ENCODE measurements at regions not wholly inside any gene's neighbourhood (a gene's known extent, or its start where the extent isn't known, plus 50 kb on each side); places are given as distances from the start of the nearest gene placed in this dataset.

- no peak overlapping the region for H3K4me3 ChIP-seq
- intact Hi-C loops (cut with DNase I; ENCODE audit: low total_unique reads): no loop called here
- ATAC-seq (no peak), DNase-seq (no peak)
- no peaks in the 10 kb centered on the region for H3K9me3 ChIP-seq
- no peak overlapping the region for H3K27ac ChIP-seq
- no peak for TF ChIP-seq POLR2A (IDR thresholded peaks at IDR 0.05)
- TF ChIP-seq CTCF (IDR thresholded peaks at IDR 0.05 in 4 of 5, conservative IDR thresholded peaks at IDR 0.05 in 1 of 5): no peak
- no peaks in the 10 kb centered on the region for H3K27me3 ChIP-seq
- no peaks in the 10 kb centered on the region for H3K4me1 ChIP-seq
- in situ Hi-C loops (cut with MboI; ENCODE audit: low sequenced_read_pairs in 4 of 4): no loop called here
- H3K36me3 ChIP-seq: no peaks in the 10 kb centered on the region
Measured at GRCh38 chr6:76706086-76706485, 633.6 kb upstream of the IMPG1 start.

- no peaks in the 10 kb centered on the region for H3K9me3 ChIP-seq
- no peak overlapping the region for H3K27ac ChIP-seq
- TF ChIP-seq POLR2A (IDR thresholded peaks at IDR 0.05) (no peak), CTCF (IDR thresholded peaks at IDR 0.05 in 4 of 5, conservative IDR thresholded peaks at IDR 0.05 in 1 of 5) (no peak)
- ATAC-seq (no peak), DNase-seq (no peak)
- no peaks in the 10 kb centered on the region for H3K4me1 ChIP-seq
- H3K27me3 ChIP-seq: no peaks in the 10 kb centered on the region
- no peaks in the 10 kb centered on the region for H3K36me3 ChIP-seq
- no peak overlapping the region for H3K4me3 ChIP-seq
- in situ Hi-C loops (cut with MboI; ENCODE audit: low sequenced_read_pairs in 4 of 4): no loop called here
- intact Hi-C loops (cut with DNase I; ENCODE audit: low total_unique reads): no loop called here
Measured at GRCh38 chr6:76703786-76704185, 631.3 kb upstream of the IMPG1 start.

GRCh38 chr6:76703285-76703684, 630.8 kb upstream of the IMPG1 start:
- no peaks in the 10 kb centered on the region for H3K27me3 ChIP-seq
- H3K9me3 ChIP-seq: no peaks in the 10 kb centered on the region
- no peak for ATAC-seq
- H3K4me1 ChIP-seq: no peaks in the 10 kb centered on the region
- no peak overlapping the region for H3K27ac ChIP-seq
- H3K36me3 ChIP-seq: no peaks in the 10 kb centered on the region
- TF ChIP-seq POLR2A (IDR thresholded peaks at IDR 0.05): no peak
- no peak for TF ChIP-seq CTCF (IDR thresholded peaks at IDR 0.05 in 4 of 5, conservative IDR thresholded peaks at IDR 0.05 in 1 of 5)
- in situ Hi-C loops (cut with MboI; ENCODE audit: low sequenced_read_pairs in 4 of 4) (no loop called here), intact Hi-C loops (cut with DNase I; ENCODE audit: low total_unique reads) (no loop called here)
- DNase-seq: no peak
- no peak overlapping the region for H3K4me3 ChIP-seq

- Histone ChIP-seq H3K4me3 (no peak overlapping the region), H3K27ac (no peak overlapping the region), H3K9me3 (no peaks in the 10 kb centered on the region), H3K27me3 (no peaks in the 10 kb centered on the region), H3K4me1 (no peaks in the 10 kb centered on the region), H3K36me3 (no peaks in the 10 kb centered on the region)
- ATAC-seq (no peak), DNase-seq (no peak)
- in situ Hi-C loops (cut with MboI; ENCODE audit: low sequenced_read_pairs in 4 of 4) (no loop called here), intact Hi-C loops (cut with DNase I; ENCODE audit: low total_unique reads) (no loop called here)
- TF ChIP-seq POLR2A (IDR thresholded peaks at IDR 0.05): no peak
Measured at GRCh38 chr6:76702187-76702586, 629.7 kb upstream of the IMPG1 start.

- Histone ChIP-seq H3K27ac (no peak overlapping the region), H3K27me3 (no peaks in the 10 kb centered on the region), H3K36me3 (no peaks in the 10 kb centered on the region), H3K4me1 (no peaks in the 10 kb centered on the region), H3K4me3 (no peak overlapping the region), H3K9me3 (no peaks in the 10 kb centered on the region)
- no peak for TF ChIP-seq CTCF (IDR thresholded peaks at IDR 0.05 in 4 of 5, conservative IDR thresholded peaks at IDR 0.05 in 1 of 5)
- TF ChIP-seq POLR2A (IDR thresholded peaks at IDR 0.05): no peak
- in situ Hi-C loops (cut with MboI; ENCODE audit: low sequenced_read_pairs in 4 of 4): no loop called here
- DNase-seq (no peak), ATAC-seq (no peak)
- intact Hi-C loops (cut with DNase I; ENCODE audit: low total_unique reads): no loop called here
Measured at GRCh38 chr6:76701610-76702009, 629.1 kb upstream of the IMPG1 start.

Measured in gastrocnemius medialis (tissue), 4 donors.